GM21360 (cell line): ENCODE measurements at regions not wholly inside any gene's neighbourhood (a gene's known extent, or its start where the extent isn't known, plus 50 kb on each side); places are given as distances from the start of the nearest gene placed in this dataset.
"Not testable (repeated sequence)": the region's sequence is repeated elsewhere in the genome, so short reads cannot be mapped to it uniquely, and the experiment has no call there.

Source experiments
- ATAC-seq: cut with Tn5 transposase; IDR thresholded peaks from one replicate; pipeline ENCODE4 v1.9.1; 2021; ENCODE audit warnings: mild to moderate bottlenecking, moderate library complexity; ENCODE audit not compliant: unreplicated experiment

- no peak for ATAC-seq
Observed at GRCh38 chr7:12826079-12826478, 138.6 kb downstream of the ARL4A start.

DNA sequence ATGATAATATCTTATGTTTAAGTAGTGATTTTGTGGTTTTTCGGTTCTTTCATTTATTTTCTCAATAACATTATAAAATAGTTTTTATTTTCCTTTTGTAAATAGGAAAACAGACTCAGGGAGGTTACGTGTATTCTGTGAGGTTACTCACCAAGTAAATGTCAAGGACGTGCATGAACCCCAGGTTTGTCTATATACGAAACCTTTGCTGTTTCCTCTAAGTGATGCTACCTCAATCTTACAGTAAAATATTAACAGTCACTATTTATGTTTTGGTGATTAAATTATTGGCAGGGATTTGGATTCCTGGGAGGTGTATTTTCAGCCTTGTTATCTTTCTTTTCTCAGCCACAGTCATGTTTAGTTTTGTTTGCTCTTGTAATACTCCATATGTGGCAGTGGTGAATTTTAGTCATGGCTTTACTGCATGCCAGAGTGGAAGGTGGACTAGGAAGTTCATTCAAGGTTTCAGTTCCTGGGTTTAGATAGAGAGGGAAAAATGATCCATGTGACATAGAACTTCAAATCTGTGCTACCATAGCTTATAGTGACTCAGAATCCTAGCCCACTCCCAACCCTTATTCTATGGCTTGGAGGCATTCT lies 139.9 kb downstream of the ARL4A start:
- ATAC-seq = no peak

DNA sequence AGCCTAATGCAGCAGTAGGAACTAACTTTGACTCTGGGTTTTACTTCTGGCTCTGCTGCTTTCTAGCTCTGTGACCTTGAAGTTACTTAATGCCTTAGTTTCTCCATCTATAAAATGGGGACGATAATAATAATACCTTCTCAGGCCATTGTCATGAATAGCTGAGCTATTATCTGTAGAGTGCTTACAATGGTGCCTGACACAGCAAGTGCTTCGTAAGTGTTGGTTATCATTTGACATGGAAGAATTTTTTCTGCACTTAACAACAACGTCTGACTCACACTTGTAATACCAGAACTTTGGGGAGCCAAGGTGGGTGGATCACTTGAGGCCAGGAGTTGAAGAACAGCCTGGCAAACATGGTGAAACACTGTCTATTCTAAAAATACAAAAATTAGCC lies 140.5 kb downstream of the ARL4A start:
- ATAC-seq = no peak

DNA sequence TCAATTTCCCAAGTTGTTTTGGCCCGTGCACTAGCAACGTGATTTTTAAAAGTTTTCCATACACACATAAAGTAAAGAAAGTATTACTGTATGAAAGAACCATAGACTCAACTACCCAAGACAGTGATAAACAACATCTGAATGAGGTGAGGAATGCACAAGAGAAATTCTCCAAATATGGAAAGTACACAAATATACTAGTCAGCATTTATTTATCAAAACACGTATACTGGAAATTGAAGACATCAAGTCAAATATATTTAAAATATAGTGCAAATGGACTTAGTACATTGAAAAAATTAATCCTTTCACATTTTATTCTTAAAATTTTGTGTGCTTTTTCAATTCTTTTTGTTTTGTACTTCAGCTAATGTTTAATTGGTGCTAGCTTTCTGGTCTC lies 143.6 kb downstream of the ARL4A start:
- no peak for ATAC-seq

- ATAC-seq = no peak
Observed at GRCh38 chr7:12833829-12834228, 146.4 kb downstream of the ARL4A start.

DNA sequence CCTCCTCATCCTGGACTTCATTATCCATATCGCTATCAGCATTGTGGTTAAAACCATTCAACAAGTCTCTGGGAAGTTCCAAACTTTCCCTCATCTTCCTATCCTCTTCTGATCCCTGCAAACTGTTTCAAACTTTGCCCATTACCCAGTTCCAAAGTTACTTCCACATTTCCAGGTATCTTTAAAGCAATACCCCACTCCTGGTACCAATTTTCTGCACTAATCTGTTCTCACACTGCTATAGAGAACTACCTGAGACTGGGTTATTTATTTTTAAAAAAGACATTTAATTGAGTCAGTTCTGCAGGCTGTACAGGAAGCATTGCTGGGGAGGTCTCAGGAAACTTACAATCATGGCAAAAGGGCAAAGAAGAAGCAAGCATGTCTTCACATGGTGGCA lies 147.3 kb downstream of the ARL4A start:
- no peak for ATAC-seq

GRCh38 chr7:12839508-12840153 lies 152.2 kb downstream of the ARL4A start:
- no peak for ATAC-seq

DNA sequence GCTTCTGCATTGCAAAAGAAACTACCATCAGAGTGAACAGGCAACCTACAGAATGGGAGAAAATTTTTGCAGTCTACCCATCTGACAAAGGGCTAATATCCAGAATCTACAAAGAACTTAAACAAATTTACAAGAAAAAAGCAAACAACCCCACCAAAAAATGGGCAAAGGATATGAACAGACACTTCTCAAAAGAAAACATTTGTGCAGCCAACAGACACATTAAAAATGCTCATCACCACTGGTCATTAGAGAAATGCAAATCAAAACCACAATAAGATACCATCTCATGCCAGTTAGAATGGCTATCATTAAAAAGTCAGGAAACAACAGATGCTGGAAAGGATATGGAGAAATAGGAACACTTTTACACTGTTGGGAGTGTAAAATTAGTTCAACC lies 157.3 kb downstream of the ARL4A start:
- ATAC-seq = not testable (repeated sequence)

- ATAC-seq = no peak
Observed at GRCh38 chr7:12847001-12847400, 159.6 kb downstream of the ARL4A start.

- no peak for ATAC-seq
Observed at GRCh38 chr7:12851142-12851541, 163.7 kb downstream of the ARL4A start.

DNA sequence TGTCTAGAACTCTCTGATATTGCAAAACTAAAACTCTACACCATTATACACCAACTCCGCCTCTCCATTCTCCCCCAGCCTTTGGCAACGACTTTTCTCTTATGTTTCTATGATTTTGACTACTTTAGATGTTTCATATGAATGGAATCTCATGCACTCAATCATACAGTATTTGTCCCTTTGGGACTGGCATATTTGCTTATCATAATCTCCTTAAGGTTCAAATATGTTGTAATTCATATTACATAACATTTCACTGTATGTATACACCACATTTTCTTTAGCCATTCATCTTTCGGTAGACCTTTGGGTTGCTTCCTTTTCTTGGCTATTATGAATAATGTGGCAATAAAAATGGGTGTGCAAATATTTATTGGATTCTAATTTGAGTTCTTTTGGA lies 164.4 kb downstream of the ARL4A start:
- no peak for ATAC-seq

DNA sequence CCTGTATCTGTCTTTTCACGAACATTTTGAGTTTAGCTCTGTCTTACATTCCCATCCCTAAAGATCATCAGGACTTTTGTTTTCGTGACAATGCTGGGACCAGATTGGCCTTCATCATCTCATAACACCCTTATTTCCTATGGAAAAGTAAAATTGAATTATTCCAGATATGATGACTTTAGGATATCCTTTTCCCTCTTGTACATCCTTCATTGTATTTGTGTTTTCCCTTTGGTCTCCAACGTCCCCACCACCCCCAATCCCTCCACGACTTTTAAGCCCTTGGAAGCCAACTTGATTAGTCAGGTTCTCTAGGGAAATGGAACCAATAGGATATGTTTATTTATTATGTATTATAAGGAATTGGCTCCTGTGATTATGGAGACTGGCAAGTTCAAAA lies 167.6 kb downstream of the ARL4A start:
- no peak for ATAC-seq

DNA sequence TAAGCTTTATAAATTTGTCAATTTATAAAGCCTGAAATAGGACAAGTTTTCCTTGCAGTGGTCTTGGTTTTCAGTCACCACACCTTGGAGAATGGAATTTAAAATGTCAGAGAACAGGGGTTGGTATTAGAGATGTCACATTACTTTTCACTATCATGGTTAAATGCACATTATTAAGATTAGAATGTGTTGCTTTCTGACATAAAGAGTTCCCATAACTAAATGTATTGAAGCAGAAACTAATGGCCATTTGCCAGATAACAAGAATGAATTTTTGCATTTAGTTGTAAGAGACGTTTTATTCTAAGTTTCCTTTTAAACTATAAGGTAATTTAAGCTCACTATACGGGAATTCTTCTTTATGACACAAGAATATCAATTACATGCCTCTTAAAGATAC lies 172.3 kb downstream of the ARL4A start:
- ATAC-seq = no peak

DNA sequence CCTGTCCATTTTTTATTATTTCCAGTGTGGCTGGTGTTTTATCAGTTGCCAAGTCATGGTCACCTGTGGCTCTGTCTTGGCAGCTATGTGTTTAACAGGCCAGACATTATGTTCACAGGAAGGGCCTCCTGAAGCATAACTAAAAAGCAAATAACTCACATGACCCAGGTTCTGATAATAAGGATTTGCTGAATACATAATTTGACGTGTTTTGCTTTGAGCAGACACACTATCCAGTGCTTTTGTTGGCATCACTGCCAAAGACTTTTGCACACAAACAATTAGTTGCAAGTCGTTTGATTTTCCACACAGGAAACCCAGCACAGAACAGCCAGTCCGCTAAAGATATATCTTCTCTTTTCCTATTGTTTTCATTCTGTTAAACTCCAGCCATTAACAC lies 173.6 kb downstream of the ARL4A start:
- ATAC-seq = no peak

- ATAC-seq = no peak
Observed at GRCh38 chr7:12862146-12862545, 174.7 kb downstream of the ARL4A start.

DNA sequence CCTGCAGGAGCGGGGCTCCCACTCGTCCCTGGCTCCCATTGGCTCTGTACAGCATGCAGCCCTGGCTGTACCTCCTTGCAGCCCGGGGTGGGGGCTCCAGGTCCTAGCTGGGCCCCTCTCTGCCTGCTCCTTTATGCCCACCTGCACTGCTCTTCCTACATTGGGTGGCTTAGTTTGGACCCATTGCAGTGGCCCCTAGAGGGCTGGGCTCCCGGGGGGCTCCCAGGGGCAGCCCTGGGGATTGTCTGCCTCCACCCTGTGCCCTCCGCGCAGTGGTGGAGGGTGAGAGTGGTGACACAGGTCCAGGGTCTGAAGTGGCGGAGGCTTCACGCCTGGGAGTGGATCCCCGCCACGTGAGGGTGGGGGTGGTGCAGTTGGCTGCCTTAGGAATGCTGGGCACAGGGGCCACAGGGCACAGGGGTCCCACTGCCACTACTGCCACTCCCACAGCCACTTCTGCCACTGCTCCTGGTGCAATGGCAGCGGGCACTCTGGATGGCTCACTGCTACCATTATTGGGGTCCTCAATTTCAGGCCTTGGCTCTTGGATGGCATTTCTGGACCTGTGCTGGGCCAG lies 177.1 kb downstream of the ARL4A start:
- no peak for ATAC-seq

DNA sequence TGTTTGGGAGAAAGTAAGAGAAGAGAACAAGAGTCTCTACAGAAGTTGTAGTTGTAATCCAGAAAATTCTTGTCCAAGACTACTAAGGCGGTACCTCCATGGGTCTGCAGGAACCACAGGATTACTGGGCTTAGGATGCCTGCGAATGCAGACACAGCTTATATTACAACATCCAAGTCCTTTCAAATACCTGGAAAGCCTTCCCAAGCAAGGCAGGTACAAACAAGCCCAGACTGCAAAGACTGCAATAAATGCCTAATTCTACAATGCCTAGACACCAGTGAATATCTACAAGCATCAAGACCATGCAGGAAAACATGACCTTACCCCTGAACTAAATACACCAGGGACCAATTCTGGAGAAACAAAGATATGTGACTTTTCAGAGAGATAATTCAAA lies 178.2 kb downstream of the ARL4A start:
- ATAC-seq = no peak

- no peak for ATAC-seq
Observed at GRCh38 chr7:12866207-12866606, 178.8 kb downstream of the ARL4A start.

DNA sequence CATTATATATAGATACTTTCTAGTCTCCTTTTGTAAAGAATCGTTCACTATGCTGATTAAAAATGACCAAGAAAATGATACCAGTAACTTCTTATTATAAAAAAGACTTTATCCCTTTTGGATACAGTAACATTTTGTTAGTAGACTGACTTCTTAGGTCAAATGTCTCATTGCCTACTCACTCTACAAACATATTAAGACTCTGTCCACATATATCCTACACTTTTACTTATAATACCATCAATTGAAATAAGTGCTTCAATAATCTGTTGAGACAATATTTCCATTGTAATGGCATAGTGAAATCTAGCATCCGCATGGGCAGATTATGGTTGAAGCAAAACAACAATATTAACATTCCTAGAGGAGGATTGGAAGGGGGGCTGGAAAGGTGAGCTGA lies 180.6 kb downstream of the ARL4A start:
- ATAC-seq = no peak

- ATAC-seq = no peak
Observed at GRCh38 chr7:12870219-12870618, 182.8 kb downstream of the ARL4A start.

GRCh38 chr7:12872487-12872886 lies 185.1 kb downstream of the ARL4A start:
- ATAC-seq = no peak

DNA sequence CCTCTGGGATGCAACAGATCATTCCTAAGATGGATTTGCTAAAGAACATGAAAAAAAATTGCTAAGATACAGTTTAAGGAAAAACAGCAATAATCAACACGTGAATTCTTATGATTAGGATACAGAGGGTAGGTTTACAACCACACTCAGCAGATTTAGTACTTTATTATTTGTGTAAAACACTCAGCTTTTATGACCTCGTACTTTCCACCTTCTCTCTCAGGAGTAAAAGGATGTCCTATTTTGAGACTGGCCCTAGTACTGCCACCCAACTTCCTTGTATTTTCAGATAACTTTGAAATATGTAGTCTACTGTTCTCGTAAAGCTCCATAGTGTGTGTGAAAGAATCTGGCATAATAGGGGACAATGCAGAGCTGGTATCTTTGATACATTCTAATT lies 186.1 kb downstream of the ARL4A start:
- ATAC-seq = no peak

GRCh38 chr7:12879139-12879538 lies 191.7 kb downstream of the ARL4A start:
- no peak for ATAC-seq
